GM11168 (cell line): ENCODE measurements at regions not wholly inside any gene's neighbourhood (a gene's known extent, or its start where the extent isn't known, plus 50 kb on each side); places are given as distances from the start of the nearest gene placed in this dataset.

Experiments used
- in situ Hi-C: fragments of 300-500 bp; cut with MboI; formaldehyde crosslinking; loops from one replicate; pipeline ENCODE4 v1.12.0; 2022; ENCODE audit warnings: low sequenced_read_pairs; ENCODE audit not compliant: unreplicated experiment

GRCh38 chr10:46226900-46227558, 59.8 kb upstream of the ANTXRL start:
- in situ Hi-C loops = no loop called here

- in situ Hi-C loops = no loop called here
Observed at GRCh38 chr10:46227571-46227935, 59.2 kb upstream of the ANTXRL start.

- in situ Hi-C loops = no loop called here
Observed at GRCh38 chr10:46227936-46228562, 58.7 kb upstream of the ANTXRL start.

- in situ Hi-C loops = no loop called here
Observed at GRCh38 chr10:46228563-46229071, 58.2 kb upstream of the ANTXRL start.

GRCh38 chr10:46229144-46229563, 57.6 kb upstream of the ANTXRL start:
- in situ Hi-C loops = no loop called here

GRCh38 chr10:46230615-46231014, 56.2 kb upstream of the ANTXRL start:
- in situ Hi-C loops = no loop called here

GRCh38 chr10:46231087-46231486, 55.7 kb upstream of the ANTXRL start:
- in situ Hi-C loops = no loop called here

GRCh38 chr10:46232084-46232483, 54.7 kb upstream of the ANTXRL start:
- in situ Hi-C loops = no loop called here

- in situ Hi-C loops = no loop called here
Observed at GRCh38 chr10:46232666-46233065, 54.1 kb upstream of the ANTXRL start.

- in situ Hi-C loops = no loop called here
Observed at GRCh38 chr10:46233181-46233580, 53.6 kb upstream of the ANTXRL start.

- in situ Hi-C loops = no loop called here
Observed at GRCh38 chr10:46234026-46234425, 52.8 kb upstream of the ANTXRL start.

- in situ Hi-C loops = no loop called here
Observed at GRCh38 chr10:46234431-46235060, 52.3 kb upstream of the ANTXRL start.

- in situ Hi-C loops = no loop called here
Observed at GRCh38 chr10:46235705-46236545, 50.9 kb upstream of the ANTXRL start.

GRCh38 chr10:46236546-46236887, 50.3 kb upstream of the ANTXRL start:
- in situ Hi-C loops = no loop called here

- in situ Hi-C loops = no loop called here
Observed at GRCh38 chr10:46236941-46237681, 49.7 kb upstream of the ANTXRL start.
